HEK293T (cell line): ENCODE measurements at regions not wholly inside any gene's neighbourhood (a gene's known extent, or its start where the extent isn't known, plus 50 kb on each side); places are given as distances from the start of the nearest gene placed in this dataset.

Experiments
- CTBP1 ChIP-seq: fragments of 450-650 bp; IDR thresholded peaks from 2 replicates; pipeline ENCODE4 v1.6.1; 2016; ENCODE audit warnings: borderline replicate concordance
- ELF4 ChIP-seq: fragments of 450-650 bp; IDR thresholded peaks from 2 replicates; pipeline ENCODE4 v1.6.1; 2017; ENCODE audit warnings: antibody characterized with exemption
- FOXA1 ChIP-seq: fragments of 450-650 bp; IDR thresholded peaks from 2 replicates; pipeline ENCODE4 v1.6.1; 2016; ENCODE audit warnings: mild to moderate bottlenecking
- SUZ12 ChIP-seq: fragments of 450-650 bp; IDR thresholded peaks from 2 replicates; pipeline ENCODE4 v1.6.1; 2016; ENCODE audit warnings: mild to moderate bottlenecking
- TARDBP ChIP-seq: fragments of 450-650 bp; IDR thresholded peaks from 2 replicates; pipeline ENCODE4 v1.6.1; 2016

DNA sequence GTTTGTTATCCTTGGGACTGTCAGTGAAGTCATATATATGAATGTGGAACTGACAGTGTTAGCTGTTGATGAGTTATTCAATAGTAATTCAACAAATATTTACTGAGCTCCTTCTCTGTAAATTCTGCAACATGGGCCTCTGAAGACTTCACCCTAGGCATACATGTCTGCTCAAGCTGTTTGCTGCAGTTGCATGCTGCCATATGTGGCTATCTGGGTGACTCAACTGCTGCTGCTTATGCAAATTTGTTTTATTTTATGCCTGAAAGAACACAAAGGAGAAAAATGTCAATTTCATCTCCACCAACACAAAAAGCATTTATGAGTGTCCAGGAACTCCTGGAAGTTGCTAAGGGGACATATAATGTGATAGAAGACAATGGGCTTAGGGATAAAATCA, 417.6 kb downstream of the AASDHPPT start:
- no peak for TF ChIP-seq ELF4
- TF ChIP-seq TARDBP: no peak
- no peak for TF ChIP-seq FOXA1
- TF ChIP-seq SUZ12: no peak
- TF ChIP-seq CTBP1: no peak
